ENCODE measurements at regions not wholly inside any gene's neighbourhood (a gene's known extent, or its start where the extent isn't known, plus 50 kb on each side); places are given as distances from the start of the nearest gene placed in this dataset.

- TF ChIP-seq CTCF (IDR thresholded peaks at IDR 0.05; ENCODE audit: extremely low read depth in 1 of 2, insufficient read depth in 1 of 2, low read depth in 1 of 2, low read length in 2 of 2) (no peak), FOS (IDR thresholded peaks at IDR 0.05; ENCODE audit: borderline replicate concordance, insufficient read depth, low read length) (no peak), MYC (IDR thresholded peaks at IDR 0.05; ENCODE audit: low read depth, low read length) (no peak), EZH2 (IDR thresholded peaks at IDR 0.05; ENCODE audit: borderline replicate concordance, low read depth, low read length, severe bottlenecking) (no peak), JUN (IDR thresholded peaks at IDR 0.05; ENCODE audit: borderline replicate concordance, insufficient read depth, insufficient read length, low read depth) (no peak), POLR2AphosphoS5 (IDR thresholded peaks at IDR 0.05; ENCODE audit: insufficient read depth, low read depth, low read length) (no peak), POLR2A (IDR thresholded peaks at IDR 0.05; ENCODE audit: low read depth, low read length) (no peak)
These were observed 189.2 kb upstream of the GK2 start for GRCh38 chr4:79597266-79597665.
